ENCODE measurements at regions not wholly inside any gene's neighbourhood (a gene's known extent, or its start where the extent isn't known, plus 50 kb on each side); places are given as distances from the start of the nearest gene placed in this dataset.

GRCh38 chr2:181189951-181190350, 209.5 kb downstream of the UBE2E3 start:
- TF ChIP-seq CTCF (IDR thresholded peaks at IDR 0.05; ENCODE audit: poor library complexity) (no peak), EZH2 (IDR thresholded peaks at IDR 0.05; ENCODE audit: borderline replicate concordance) (no peak), EZH2phosphoT487 (IDR thresholded peaks at IDR 0.05; ENCODE audit: low read depth, severe bottlenecking, unreplicated experiment) (no peak)
- no peak for DNase-seq (ENCODE audit: low spot score)
- Histone ChIP-seq H3K9me2 (replicated peaks; ENCODE audit: insufficient read depth) (no peaks in the 10 kb centered on the region), H3K27me3 (no peaks in the 10 kb centered on the region), H3K27ac (no peak overlapping the region), H2AFZ (no peak overlapping the region), H3K4me3 (no peak overlapping the region), H3K4me1 (ENCODE audit: insufficient read depth) (no peaks in the 10 kb centered on the region), H3K36me3 (replicated peaks; ENCODE audit: insufficient read depth, low read depth) (no peaks in the 10 kb centered on the region), H3K79me2 (no peaks in the 10 kb centered on the region), H4K20me1 (ENCODE audit: insufficient read depth, poor library complexity, severe bottlenecking) (no peaks in the 10 kb centered on the region), H3K4me2 (no peak overlapping the region), H3K9me3 (ENCODE audit: low read depth) (no peaks in the 10 kb centered on the region)
- 41% methylated on average over 1 of the region's 1 CpG for WGBS (ENCODE audit: low lambda C conversion rate, missing lambda C conversion rate)

- TF ChIP-seq CTCF (IDR thresholded peaks at IDR 0.05; ENCODE audit: poor library complexity) (no peak), EZH2phosphoT487 (IDR thresholded peaks at IDR 0.05; ENCODE audit: low read depth, severe bottlenecking, unreplicated experiment) (no peak), EZH2 (IDR thresholded peaks at IDR 0.05; ENCODE audit: borderline replicate concordance) (no peak)
- 59% methylated on average over 1 of the region's 1 CpG for WGBS (ENCODE audit: low lambda C conversion rate, missing lambda C conversion rate)
- Histone ChIP-seq H3K4me2 (no peak overlapping the region), H3K27me3 (no peaks in the 10 kb centered on the region), H4K20me1 (ENCODE audit: insufficient read depth, poor library complexity, severe bottlenecking) (no peaks in the 10 kb centered on the region), H3K36me3 (replicated peaks; ENCODE audit: insufficient read depth, low read depth) (no peaks in the 10 kb centered on the region), H3K9me2 (replicated peaks; ENCODE audit: insufficient read depth) (no peaks in the 10 kb centered on the region), H3K4me1 (ENCODE audit: insufficient read depth) (no peaks in the 10 kb centered on the region), H3K9me3 (ENCODE audit: low read depth) (no peaks in the 10 kb centered on the region), H2AFZ (no peak overlapping the region), H3K27ac (no peak overlapping the region), H3K79me2 (no peaks in the 10 kb centered on the region), H3K4me3 (no peak overlapping the region)
- no peak for DNase-seq (ENCODE audit: low spot score)
Measured at GRCh38 chr2:181190711-181191110, 210.3 kb downstream of the UBE2E3 start.

GRCh38 chr2:181193550-181193949, 213.1 kb downstream of the UBE2E3 start:
- no peaks in the 10 kb centered on the region for H4K20me1 ChIP-seq (ENCODE audit: insufficient read depth, poor library complexity, severe bottlenecking)
- no peaks in the 10 kb centered on the region for H3K36me3 ChIP-seq (replicated peaks; ENCODE audit: insufficient read depth, low read depth)
- no peaks in the 10 kb centered on the region for H3K9me3 ChIP-seq (ENCODE audit: low read depth)
- H3K4me2 ChIP-seq: no peak overlapping the region
- no peaks in the 10 kb centered on the region for H3K4me1 ChIP-seq (ENCODE audit: insufficient read depth)
- no peaks in the 10 kb centered on the region for H3K79me2 ChIP-seq
- 75% methylated on average over 1 of the region's 1 CpG for WGBS (ENCODE audit: low lambda C conversion rate, missing lambda C conversion rate)
- no peak for DNase-seq (ENCODE audit: low spot score)
- no peak overlapping the region for H3K27ac ChIP-seq
- H2AFZ ChIP-seq: no peak overlapping the region
- H3K27me3 ChIP-seq: no peaks in the 10 kb centered on the region
- no peak overlapping the region for H3K4me3 ChIP-seq
- H3K9me2 ChIP-seq (replicated peaks; ENCODE audit: insufficient read depth): no peaks in the 10 kb centered on the region
- TF ChIP-seq EZH2 (IDR thresholded peaks at IDR 0.05; ENCODE audit: borderline replicate concordance): no peak
- TF ChIP-seq EZH2phosphoT487 (IDR thresholded peaks at IDR 0.05; ENCODE audit: low read depth, severe bottlenecking, unreplicated experiment): no peak
- no peak for TF ChIP-seq CTCF (IDR thresholded peaks at IDR 0.05; ENCODE audit: poor library complexity)

GRCh38 chr2:181196401-181196800, 216.0 kb downstream of the UBE2E3 start:
- Histone ChIP-seq H4K20me1 (ENCODE audit: insufficient read depth, poor library complexity, severe bottlenecking) (no peaks in the 10 kb centered on the region), H3K4me3 (no peak overlapping the region), H2AFZ (no peak overlapping the region), H3K79me2 (no peaks in the 10 kb centered on the region), H3K36me3 (replicated peaks; ENCODE audit: insufficient read depth, low read depth) (no peaks in the 10 kb centered on the region), H3K27me3 (no peaks in the 10 kb centered on the region), H3K9me2 (replicated peaks; ENCODE audit: insufficient read depth) (no peaks in the 10 kb centered on the region), H3K4me1 (ENCODE audit: insufficient read depth) (no peaks in the 10 kb centered on the region), H3K27ac (no peak overlapping the region), H3K4me2 (no peak overlapping the region), H3K9me3 (ENCODE audit: low read depth) (no peaks in the 10 kb centered on the region)
- no peak for DNase-seq (ENCODE audit: low spot score)
- TF ChIP-seq CTCF (IDR thresholded peaks at IDR 0.05; ENCODE audit: poor library complexity) (no peak), EZH2 (IDR thresholded peaks at IDR 0.05; ENCODE audit: borderline replicate concordance) (no peak), EZH2phosphoT487 (IDR thresholded peaks at IDR 0.05; ENCODE audit: low read depth, severe bottlenecking, unreplicated experiment) (no peak)
- WGBS (ENCODE audit: low lambda C conversion rate, missing lambda C conversion rate): 89% methylated on average over 4 of the region's 4 CpGs

Measured in hepatocyte (in vitro differentiated cells).